ENCODE measurements at regions not wholly inside any gene's neighbourhood (a gene's known extent, or its start where the extent isn't known, plus 50 kb on each side); places are given as distances from the start of the nearest gene placed in this dataset.

- no CpG with 5 or more reads among the region's 2 CpGs for WGBS (ENCODE audit: extremely low coverage, insufficient read length, low lambda C conversion rate)
- Histone ChIP-seq H3K9ac (ENCODE audit: extremely low read depth, insufficient read length, low read length) (no peak overlapping the region), H3T11ph (ENCODE audit: low read length) (no peak overlapping the region)
Measured at GRCh38 chr16:63981639-63982038, 1140.2 kb downstream of the CDH11 start.

More at GRCh38 chr16:63981639-63982038, 1140.2 kb downstream of the CDH11 start:
- no peak overlapping the region for H3K18ac ChIP-seq (ENCODE audit: insufficient read length, low read depth, low read length)
- peaks cover 2 to 9% (median 4%) of the 10 kb centered on the region in 3 experiments; a peak in 4 of 7 replicates for H3K36me3 Mint-ChIP-seq (ENCODE audit: insufficient read depth in 1 of 3, low read depth in 3 of 3)
- no peak overlapping the region for H3K14ac ChIP-seq (ENCODE audit: insufficient read depth, low read length)
- H3K27me3 Mint-ChIP-seq (ENCODE audit: low read depth), result no peaks in the 10 kb centered on the region
- H2BK120ac ChIP-seq (ENCODE audit: low read depth, low read length, poor library complexity, severe bottlenecking), result no peak overlapping the region
- H4K20me1 ChIP-seq (ENCODE audit: control insufficient read depth, insufficient read depth, insufficient read length), result no peaks in the 10 kb centered on the region
- no peak overlapping the region for H2AFZ ChIP-seq (ENCODE audit: low read length)
- H3K27ac Mint-ChIP-seq, result 0 out of 7 replicates have a peak overlapping the region, but pooled peaks of 1 of the 3 experiments have one; percentile 75
- H3K23me2 ChIP-seq (ENCODE audit: insufficient read length, low read depth, low read length, poor library complexity, severe bottlenecking), result no peaks in the 10 kb centered on the region
- no peak for TF ChIP-seq CTCF (conservative IDR thresholded peaks at IDR 0.05)
- no peak overlapping the region for H3K23ac ChIP-seq (ENCODE audit: insufficient read length, low read depth, low read length)
- peaks cover 4 to 6% of the 10 kb centered on the region in 2 experiments; a peak in 2 of 5 replicates for H3K9me3 Mint-ChIP-seq
- no peak overlapping the region for H4K5ac ChIP-seq (ENCODE audit: insufficient read length, low read depth, low read length)
- H3K4me1 Mint-ChIP-seq, result peaks cover 50 to 60% of the 10 kb centered on the region in 2 experiments
- no peaks in the 10 kb centered on the region for H3K79me1 ChIP-seq (ENCODE audit: insufficient read depth, low read depth, low read length, poor library complexity, severe bottlenecking)
- H3K56ac ChIP-seq (ENCODE audit: insufficient read length, low read depth, low read length), result no peak overlapping the region
- H3K79me2 ChIP-seq (ENCODE audit: insufficient read depth, low read length), result no peaks in the 10 kb centered on the region
- no peak overlapping the region for H3K4me3 Mint-ChIP-seq
- no peak overlapping the region for H2BK20ac ChIP-seq (ENCODE audit: low read depth, low read length, poor library complexity, severe bottlenecking)
- no peak overlapping the region for H2BK5ac ChIP-seq (ENCODE audit: insufficient read length, low read length)
- no peaks in the 10 kb centered on the region for H3K9me3 ChIP-seq (ENCODE audit: control insufficient read depth, low read depth, low read length)
- H3K27ac ChIP-seq (ENCODE audit: insufficient read length, low read depth, low read length), result no peak overlapping the region
- H4K91ac ChIP-seq (ENCODE audit: insufficient read length, low read depth, low read length), result no peak overlapping the region
- H3K4me2 ChIP-seq (ENCODE audit: insufficient read depth, insufficient read length, low read length), result peak overlapping the region; percentile 13
- H2BK15ac ChIP-seq (ENCODE audit: low read depth, low read length), result no peak overlapping the region
- H2AK5ac ChIP-seq (ENCODE audit: insufficient read length, low read length), result no peak overlapping the region
- peaks cover 10% of the 10 kb centered on the region for H3K4me1 ChIP-seq (ENCODE audit: insufficient read depth, low read length)
- no peak overlapping the region for H3K4ac ChIP-seq (ENCODE audit: low read depth, low read length)
- H4K8ac ChIP-seq (replicated peaks; ENCODE audit: insufficient read length, low read depth, low read length), result no peak overlapping the region
- no peaks in the 10 kb centered on the region for H3K27me3 ChIP-seq (ENCODE audit: insufficient read depth, low read length)
- no peak for DNase-seq
- no peak overlapping the region for H2BK12ac ChIP-seq (ENCODE audit: insufficient read length, low read depth, low read length)

Data from H9 (cell line).